ENCODE measurements at regions not wholly inside any gene's neighbourhood (a gene's known extent, or its start where the extent isn't known, plus 50 kb on each side); places are given as distances from the start of the nearest gene placed in this dataset.
"Not testable (repeated sequence)": the region's sequence is repeated elsewhere in the genome, so short reads cannot be mapped to it uniquely, and the experiment has no call there.

GRCh38 chr6:125454351-125454750 is 152.6 kb upstream of the HDDC2 start:
- no peak overlapping the region for H3K27ac ChIP-seq
- H3K27me3 ChIP-seq, result no peaks in the 10 kb centered on the region
- no peak overlapping the region for H3K4me3 ChIP-seq (ENCODE audit: low read depth in 1 of 2, low read length in 1 of 2)
- no peaks in the 10 kb centered on the region for H3K4me1 ChIP-seq (ENCODE audit: control insufficient read depth in 1 of 2, insufficient read depth in 1 of 2, low read depth in 1 of 2, low read length in 1 of 2)
- peaks cover 5% of the 10 kb centered on the region for H3K9me3 ChIP-seq
- H3K36me3 ChIP-seq, result no peaks in the 10 kb centered on the region
- TF ChIP-seq CTCF (IDR thresholded peaks at IDR 0.05), result no peak

DNA sequence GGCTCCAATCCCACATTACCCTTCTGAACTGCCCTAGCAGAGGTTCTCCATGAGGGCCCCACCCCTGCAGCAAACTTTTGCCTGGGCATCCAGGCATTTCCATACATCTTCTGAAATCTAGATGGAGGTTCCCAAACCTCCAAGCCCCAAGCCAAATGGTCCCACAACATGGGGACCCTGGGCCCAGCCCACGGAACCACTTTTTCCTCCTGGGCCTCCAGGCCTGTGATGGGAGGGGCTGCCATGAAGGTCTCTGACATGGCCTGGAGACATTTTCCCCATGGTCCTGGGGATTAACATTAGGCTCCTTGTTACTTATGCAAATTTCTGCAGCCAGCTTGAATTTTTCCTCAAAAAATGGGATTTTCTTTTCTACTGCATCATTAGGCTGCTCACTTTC is 156.7 kb upstream of the HDDC2 start:
- H3K4me1 ChIP-seq (ENCODE audit: control insufficient read depth in 1 of 2, insufficient read depth in 1 of 2, low read depth in 1 of 2, low read length in 1 of 2); H3K36me3 ChIP-seq; H3K27ac ChIP-seq; H3K9me3 ChIP-seq; H3K4me3 ChIP-seq (ENCODE audit: low read depth in 1 of 2, low read length in 1 of 2); H3K27me3 ChIP-seq: not testable (repeated sequence)

GRCh38 chr6:125465332-125465731 is 163.6 kb upstream of the HDDC2 start:
- not testable (repeated sequence) for H3K4me1 ChIP-seq (ENCODE audit: control insufficient read depth in 1 of 2, insufficient read depth in 1 of 2, low read depth in 1 of 2, low read length in 1 of 2); H3K27ac ChIP-seq; H3K36me3 ChIP-seq; H3K9me3 ChIP-seq; H3K27me3 ChIP-seq; H3K4me3 ChIP-seq (ENCODE audit: low read depth in 1 of 2, low read length in 1 of 2)

DNA sequence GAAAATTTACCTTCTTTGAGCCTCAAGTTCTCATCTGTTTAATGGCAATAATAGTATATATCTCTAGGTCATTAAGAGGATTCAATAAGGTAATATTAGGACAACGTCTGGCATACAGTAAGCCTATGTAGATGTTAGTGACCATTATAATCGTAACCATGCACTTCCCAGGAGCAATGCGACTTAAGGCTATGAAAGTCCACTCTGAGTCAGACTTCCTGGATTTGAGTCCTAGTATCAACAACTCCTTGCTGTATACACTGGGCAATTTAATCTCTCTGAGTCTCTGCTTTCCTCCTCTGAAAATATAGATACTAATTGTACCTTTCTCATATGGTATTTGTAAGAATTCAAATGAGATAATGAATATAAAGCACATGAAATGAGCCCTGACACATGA is 168.1 kb upstream of the HDDC2 start:
- H3K36me3 ChIP-seq, result no peaks in the 10 kb centered on the region
- no peaks in the 10 kb centered on the region for H3K27me3 ChIP-seq
- no peaks in the 10 kb centered on the region for H3K9me3 ChIP-seq
- H3K4me1 ChIP-seq (ENCODE audit: control insufficient read depth in 1 of 2, insufficient read depth in 1 of 2, low read depth in 1 of 2, low read length in 1 of 2), result no peaks in the 10 kb centered on the region
- TF ChIP-seq CTCF (IDR thresholded peaks at IDR 0.05), result no peak
- H3K4me3 ChIP-seq (ENCODE audit: low read depth in 1 of 2, low read length in 1 of 2), result no peak overlapping the region
- no peak overlapping the region for H3K27ac ChIP-seq

DNA sequence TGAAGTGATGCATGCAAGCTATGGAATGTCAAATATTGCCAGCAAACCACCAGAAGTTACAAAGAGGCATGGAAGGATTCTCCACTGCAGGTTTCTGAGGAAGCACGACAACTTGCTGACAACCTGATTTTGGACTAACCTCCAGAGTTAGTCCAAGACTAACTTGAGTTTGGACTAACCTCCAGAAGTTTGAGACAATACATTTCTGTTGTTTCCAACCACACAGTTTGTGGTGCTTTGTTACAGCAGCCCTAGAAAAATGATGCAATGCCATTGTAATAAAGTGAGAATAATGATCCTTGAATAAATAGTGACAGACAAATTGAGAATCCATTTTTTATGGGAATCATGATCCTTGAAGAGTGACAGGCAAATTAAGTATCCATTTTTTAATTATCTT is 169.9 kb upstream of the HDDC2 start:
- no peak for TF ChIP-seq CTCF (IDR thresholded peaks at IDR 0.05)
- Histone ChIP-seq H3K36me3 (no peaks in the 10 kb centered on the region), H3K27me3 (no peaks in the 10 kb centered on the region), H3K9me3 (no peaks in the 10 kb centered on the region), H3K4me1 (ENCODE audit: control insufficient read depth in 1 of 2, insufficient read depth in 1 of 2, low read depth in 1 of 2, low read length in 1 of 2) (no peaks in the 10 kb centered on the region), H3K27ac (no peak overlapping the region), H3K4me3 (ENCODE audit: low read depth in 1 of 2, low read length in 1 of 2) (no peak overlapping the region)

GRCh38 chr6:125474061-125474460 is 172.3 kb upstream of the HDDC2 start:
- Histone ChIP-seq H3K9me3 (no peaks in the 10 kb centered on the region), H3K27me3 (no peaks in the 10 kb centered on the region), H3K4me3 (ENCODE audit: low read depth in 1 of 2, low read length in 1 of 2) (no peak overlapping the region), H3K27ac (no peak overlapping the region), H3K4me1 (ENCODE audit: control insufficient read depth in 1 of 2, insufficient read depth in 1 of 2, low read depth in 1 of 2, low read length in 1 of 2) (no peaks in the 10 kb centered on the region), H3K36me3 (no peaks in the 10 kb centered on the region)
- no peak for TF ChIP-seq CTCF (IDR thresholded peaks at IDR 0.05)

DNA sequence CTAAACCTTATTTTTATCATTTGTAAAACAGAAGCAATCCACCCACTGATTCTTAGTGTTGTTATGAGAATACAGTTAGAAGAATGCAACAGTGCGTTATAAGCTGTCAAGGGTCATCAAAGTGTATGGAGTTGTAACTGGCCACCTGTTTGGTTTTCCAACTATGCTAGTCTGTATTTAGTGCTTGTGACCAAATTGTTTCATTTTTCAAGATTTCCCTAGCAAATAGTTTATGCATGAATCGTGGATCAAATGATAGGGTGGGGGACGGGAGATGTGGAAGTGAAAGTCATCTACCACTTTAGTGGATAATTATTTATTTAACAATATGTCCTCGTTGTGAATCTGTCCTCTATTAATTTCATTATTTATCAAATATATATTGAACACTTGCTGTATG is 175.4 kb upstream of the HDDC2 start:
- Histone ChIP-seq H3K4me1 (ENCODE audit: control insufficient read depth in 1 of 2, insufficient read depth in 1 of 2, low read depth in 1 of 2, low read length in 1 of 2) (no peaks in the 10 kb centered on the region), H3K36me3 (no peaks in the 10 kb centered on the region), H3K4me3 (ENCODE audit: low read depth in 1 of 2, low read length in 1 of 2) (no peak overlapping the region), H3K27ac (no peak overlapping the region), H3K9me3 (no peaks in the 10 kb centered on the region), H3K27me3 (no peaks in the 10 kb centered on the region)
- no peak for TF ChIP-seq CTCF (IDR thresholded peaks at IDR 0.05)

All from neutrophil (primary cell).